Epithelial cell of proximal tubule (primary cell): ENCODE measurements at regions not wholly inside any gene's neighbourhood (a gene's known extent, or its start where the extent isn't known, plus 50 kb on each side); places are given as distances from the start of the nearest gene placed in this dataset.
A peak's percentile ranks its signal among the peaks of the same experiment; 100 is the strongest.
"Not testable (repeated sequence)": the region's sequence is repeated elsewhere in the genome, so short reads cannot be mapped to it uniquely, and the experiment has no call there.

ENCODE experiments used
- DNase-seq: peaks from one replicate; pipeline ENCODE4 v3.0.0-alpha.2; 2011; ENCODE audit warnings: low read depth
- H3K4me3 ChIP-seq: 2 replicates; pipeline ENCODE4 v1.5.1; 2011; ENCODE audit warnings: low read depth, mild to moderate bottlenecking, low read length
- TF ChIP-seq, protein P1 (sequence below): conservative IDR thresholded peaks from 2 replicates; pipeline ENCODE4 v1.5.1; 2012; ENCODE audit warnings: low read depth, mild to moderate bottlenecking, low read length

DNA sequence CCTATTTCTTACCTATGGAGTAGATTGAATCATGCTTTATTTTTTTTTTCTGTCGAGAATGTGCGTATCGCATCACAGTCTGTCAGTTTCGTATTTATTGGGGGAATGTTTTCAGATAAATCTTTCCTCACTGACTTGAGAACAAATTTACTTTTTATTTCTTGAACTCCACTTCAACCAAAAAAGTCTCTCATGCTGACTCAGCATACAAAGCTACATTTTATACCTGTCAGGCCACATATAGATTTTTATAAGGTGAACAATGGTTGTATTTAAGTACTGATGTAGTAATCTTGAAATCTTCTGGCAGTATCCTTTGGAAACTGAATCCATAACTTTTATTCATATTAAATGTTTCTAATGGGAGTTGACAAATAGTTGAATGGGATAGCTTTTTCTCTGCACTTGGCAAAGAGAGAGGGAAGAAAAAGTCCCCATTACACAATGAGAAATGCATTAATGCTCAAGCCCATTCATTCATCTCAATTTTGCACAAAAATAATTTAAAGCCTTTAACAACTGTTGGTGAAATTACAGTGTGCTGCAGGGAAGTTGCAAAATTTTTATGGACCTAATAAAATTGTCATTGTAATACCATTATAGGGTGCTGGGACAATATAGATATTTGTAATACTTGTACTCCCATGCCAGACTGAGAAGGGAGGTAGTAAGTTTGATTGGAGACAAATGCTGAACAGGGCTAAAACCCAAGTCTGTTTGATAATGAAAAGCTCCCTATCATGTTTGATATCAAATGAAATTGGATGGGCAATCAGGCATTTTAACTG, 367.6 kb downstream of the HLX start:
- no peak for DNase-seq
- H3K4me3 ChIP-seq: no peak overlapping the region
- TF ChIP-seq, protein P1, sequence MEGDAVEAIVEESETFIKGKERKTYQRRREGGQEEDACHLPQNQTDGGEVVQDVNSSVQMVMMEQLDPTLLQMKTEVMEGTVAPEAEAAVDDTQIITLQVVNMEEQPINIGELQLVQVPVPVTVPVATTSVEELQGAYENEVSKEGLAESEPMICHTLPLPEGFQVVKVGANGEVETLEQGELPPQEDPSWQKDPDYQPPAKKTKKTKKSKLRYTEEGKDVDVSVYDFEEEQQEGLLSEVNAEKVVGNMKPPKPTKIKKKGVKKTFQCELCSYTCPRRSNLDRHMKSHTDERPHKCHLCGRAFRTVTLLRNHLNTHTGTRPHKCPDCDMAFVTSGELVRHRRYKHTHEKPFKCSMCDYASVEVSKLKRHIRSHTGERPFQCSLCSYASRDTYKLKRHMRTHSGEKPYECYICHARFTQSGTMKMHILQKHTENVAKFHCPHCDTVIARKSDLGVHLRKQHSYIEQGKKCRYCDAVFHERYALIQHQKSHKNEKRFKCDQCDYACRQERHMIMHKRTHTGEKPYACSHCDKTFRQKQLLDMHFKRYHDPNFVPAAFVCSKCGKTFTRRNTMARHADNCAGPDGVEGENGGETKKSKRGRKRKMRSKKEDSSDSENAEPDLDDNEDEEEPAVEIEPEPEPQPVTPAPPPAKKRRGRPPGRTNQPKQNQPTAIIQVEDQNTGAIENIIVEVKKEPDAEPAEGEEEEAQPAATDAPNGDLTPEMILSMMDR: no peak

DNA sequence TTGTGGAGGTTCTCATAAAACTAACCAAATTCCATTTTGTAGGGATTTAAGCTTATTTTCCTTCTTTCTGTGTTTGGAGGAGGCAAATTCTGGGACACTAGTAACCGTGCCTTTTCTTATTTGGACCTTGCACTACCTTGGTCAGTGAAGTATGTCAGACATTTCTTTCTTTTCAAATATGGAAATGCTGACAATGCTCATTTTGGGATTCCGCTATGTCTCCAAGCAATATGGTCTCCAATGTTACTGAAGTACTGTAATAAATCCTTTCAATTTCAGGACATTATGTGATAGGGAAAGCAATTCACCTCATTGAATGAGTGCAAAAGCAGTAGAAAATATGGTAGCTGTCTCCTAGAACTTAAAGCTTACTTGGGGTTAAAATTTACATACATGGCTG, 372.3 kb downstream of the HLX start:
- DNase-seq: no peak
- TF ChIP-seq, protein P1: no peak
- H3K4me3 ChIP-seq: no peak overlapping the region

DNA sequence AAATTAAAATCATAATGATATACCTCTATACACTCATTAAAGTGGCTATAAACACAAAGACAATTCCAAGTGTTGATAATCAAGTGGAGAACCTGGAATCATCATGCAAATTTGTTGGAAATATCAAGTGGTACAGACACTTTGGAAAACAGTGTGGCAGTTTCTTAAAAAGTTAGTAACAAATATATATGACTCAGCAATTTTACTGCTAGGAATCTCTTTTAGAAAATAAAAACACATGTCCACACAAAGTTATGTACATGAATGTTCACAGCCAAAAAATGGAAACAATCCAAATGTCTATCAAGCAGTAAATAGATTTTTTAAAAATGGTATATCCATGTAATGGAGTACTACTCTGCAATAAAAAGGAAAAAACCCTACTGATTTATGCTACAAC, 375.6 kb downstream of the HLX start:
- TF ChIP-seq, protein P1: no peak
- no peak overlapping the region for H3K4me3 ChIP-seq
- DNase-seq: no peak

DNA sequence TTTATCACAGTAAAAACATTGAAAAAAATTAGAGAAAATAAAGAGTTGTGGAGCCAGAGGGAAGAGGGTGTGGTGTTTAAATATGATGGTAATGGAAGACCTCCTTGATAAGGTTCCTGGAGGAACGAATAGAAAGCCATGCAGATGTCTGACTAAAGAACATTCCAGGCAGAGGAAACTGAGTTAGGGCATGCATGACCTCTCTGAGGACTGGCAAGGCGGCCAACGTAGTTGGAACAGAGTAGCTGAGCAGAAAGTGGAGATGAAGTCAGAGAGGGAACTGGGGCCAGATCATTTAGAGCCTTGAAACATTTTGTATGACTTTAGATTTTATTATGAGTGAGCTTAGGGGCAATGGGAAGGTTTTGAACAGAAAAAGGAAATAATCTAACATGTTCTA, 377.5 kb downstream of the HLX start:
- no peak overlapping the region for H3K4me3 ChIP-seq
- TF ChIP-seq, protein P1: no peak
- no peak for DNase-seq

DNA sequence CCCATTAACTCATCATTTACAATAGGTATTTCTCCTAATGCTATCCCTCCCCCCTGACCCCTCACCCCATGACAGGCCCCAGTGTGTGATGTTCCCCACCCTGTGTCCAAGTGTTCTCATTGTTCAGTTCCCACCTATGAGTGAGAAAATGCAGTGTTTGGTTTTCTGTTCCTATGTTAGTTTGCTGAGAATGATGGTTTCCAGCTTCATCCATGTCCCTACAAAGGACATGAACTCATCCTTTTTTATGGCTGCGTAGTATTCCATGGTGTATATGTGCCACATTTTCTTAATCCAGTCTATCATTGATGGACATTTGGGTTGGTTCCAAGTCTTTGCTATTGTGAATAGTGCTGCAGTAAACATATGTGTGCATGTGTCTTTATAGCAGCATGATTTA, 378.3 kb downstream of the HLX start:
- not testable (repeated sequence) for DNase-seq, H3K4me3 ChIP-seq

DNA sequence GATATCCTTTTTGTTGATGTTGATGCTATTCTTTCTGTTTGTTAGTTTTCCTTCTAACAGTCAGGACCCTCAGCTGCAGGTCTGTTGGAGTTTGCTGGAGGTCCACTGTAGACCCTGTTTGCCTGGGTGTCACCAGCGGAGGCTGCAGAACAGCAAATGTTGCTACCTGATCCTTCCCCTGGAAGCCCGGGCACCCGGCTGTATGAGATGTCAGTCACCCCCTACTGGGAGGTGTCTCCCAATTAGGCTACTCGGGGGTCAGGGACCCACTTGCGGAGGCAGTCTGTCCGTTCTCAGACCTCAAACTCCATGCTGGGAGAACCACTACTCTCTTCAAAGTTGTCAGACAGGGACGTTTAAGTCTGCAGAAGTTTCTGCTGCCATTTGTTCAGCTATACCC, 383.4 kb downstream of the HLX start:
- not testable (repeated sequence) for H3K4me3 ChIP-seq, DNase-seq

DNA sequence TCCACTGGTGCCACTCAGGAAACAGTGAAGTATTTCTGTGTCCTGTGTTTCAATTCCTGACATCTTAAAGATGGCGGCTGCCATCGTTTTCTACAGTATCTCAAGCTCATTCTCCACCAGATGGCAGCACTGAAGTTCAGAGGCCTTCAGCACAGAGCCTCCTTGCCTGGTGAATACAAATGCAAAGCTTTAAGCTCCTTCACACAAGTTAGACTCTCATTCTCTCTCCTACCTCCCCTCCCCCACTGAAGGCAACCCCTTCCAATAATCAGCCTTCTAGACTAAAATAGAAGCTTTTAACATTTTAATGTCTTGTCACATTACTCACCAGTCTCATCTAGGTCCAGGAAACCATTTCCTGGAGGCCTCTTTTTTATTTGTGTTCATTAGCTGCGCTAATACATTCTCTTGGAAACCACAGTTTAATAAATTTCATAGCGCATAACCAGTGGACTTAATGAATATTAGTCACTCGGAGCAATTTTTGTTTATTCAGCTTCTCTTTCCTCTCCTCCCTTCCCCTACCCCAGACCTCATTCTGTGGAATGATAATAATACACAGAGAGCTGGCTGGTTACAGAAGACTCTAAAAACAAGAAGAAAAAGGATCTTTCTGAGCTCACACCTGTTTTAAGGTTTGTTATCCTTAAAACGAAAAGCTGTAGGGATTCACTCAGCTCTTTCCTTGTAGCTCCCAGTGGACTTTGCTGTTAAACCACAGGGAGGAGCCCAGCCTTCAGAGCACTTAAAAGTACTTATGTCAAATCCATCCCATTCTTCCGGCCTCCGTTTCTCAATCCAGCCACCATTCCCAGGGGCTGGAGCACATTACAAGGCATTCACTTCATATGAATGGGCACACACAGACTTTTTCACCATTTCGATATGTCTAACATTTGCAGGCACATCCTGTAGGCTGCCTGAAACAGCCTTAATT, 384.9 kb downstream of the HLX start:
- no peak overlapping the region for H3K4me3 ChIP-seq
- DNase-seq: peak; percentile 18
- TF ChIP-seq, protein P1: peak; percentile 62
